H1 (cell line): ENCODE measurements at regions not wholly inside any gene's neighbourhood (a gene's known extent, or its start where the extent isn't known, plus 50 kb on each side); places are given as distances from the start of the nearest gene placed in this dataset.

Experiments
- CHD2 ChIP-seq: IDR thresholded peaks from 2 replicates; pipeline ENCODE4 v1.6.1; 2012; ENCODE audit warnings: low read length, improper control_type of control experiment
- CREB1 ChIP-seq: IDR thresholded peaks from 2 replicates; pipeline ENCODE4 v1.6.1; 2012; ENCODE audit warnings: inconsistent platforms
- CTCF ChIP-seq, 3 experiments: IDR thresholded peaks; 1 replicate in 2 of 3; 2 replicates in 1 of 3; pipeline versions ENCODE4 v1.5.1 to v1.6.1; 2011; ENCODE audit warnings: low read length in 3 of 3, mild to moderate bottlenecking in 3 of 3, inconsistent platforms in 2 of 3, low read depth in 1 of 3, moderate library complexity in 1 of 3; ENCODE audit not compliant: insufficient read depth in 1 of 3; ENCODE audit errors: control extremely low read depth in 1 of 3
- EP300 ChIP-seq, 2 experiments: IDR thresholded peaks; 1 replicate in 1 of 2; 2 replicates in 1 of 2; pipeline ENCODE4 v1.6.1; 2011 to 2012; ENCODE audit warnings: low read depth in 2 of 2, low read length in 2 of 2, mild to moderate bottlenecking in 2 of 2, borderline replicate concordance in 1 of 2, inconsistent platforms in 1 of 2, moderate library complexity in 1 of 2
- EZH2 ChIP-seq: fragments of 200-600 bp; sonication (generic); IDR thresholded peaks from 2 replicates; pipeline ENCODE4 v1.7.1; 2012; ENCODE audit warnings: low read depth, mild to moderate bottlenecking, moderate library complexity, low read length, inconsistent platforms; ENCODE audit not compliant: severe bottlenecking
- JUN ChIP-seq: IDR thresholded peaks from 2 replicates; pipeline ENCODE4 v1.6.1; 2011; ENCODE audit warnings: low read depth, mild to moderate bottlenecking, improper control_type of control experiment, low read length
- MAFK ChIP-seq: IDR thresholded peaks from 2 replicates; pipeline ENCODE4 v1.6.1; 2012; ENCODE audit warnings: low read depth, mild to moderate bottlenecking, improper control_type of control experiment, low read length
- MAX ChIP-seq: IDR thresholded peaks from 2 replicates; pipeline ENCODE4 v1.6.1; 2012; ENCODE audit warnings: inconsistent platforms
- POLR2A ChIP-seq, 2 experiments: IDR thresholded peaks; 1 replicate in 1 of 2; 2 replicates in 1 of 2; pipeline ENCODE4 v1.6.1; 2011; ENCODE audit warnings: low read depth in 2 of 2, low read length in 2 of 2, mild to moderate bottlenecking in 2 of 2; ENCODE audit errors: control extremely low read depth in 1 of 2
- RAD21 ChIP-seq, 2 experiments: IDR thresholded peaks in 1 of 2; conservative IDR thresholded peaks in 1 of 2; 2 replicates each; pipeline ENCODE4 v1.6.1; 2011; ENCODE audit warnings: low read depth in 2 of 2, low read length in 2 of 2, improper control_type of control experiment in 1 of 2, inconsistent platforms in 1 of 2, mild to moderate bottlenecking in 1 of 2, moderate library complexity in 1 of 2
- SRF ChIP-seq: IDR thresholded peaks from 2 replicates; pipeline ENCODE4 v1.6.1; 2011; ENCODE audit warnings: mild to moderate bottlenecking, low read depth, low read length, moderate library complexity
- TAF1 ChIP-seq: IDR thresholded peaks from 2 replicates; pipeline ENCODE4 v1.6.1; 2011; ENCODE audit warnings: mild to moderate bottlenecking, low read depth, low read length
- ZNF274 ChIP-seq: IDR thresholded peaks from 2 replicates; pipeline ENCODE4 v1.7.0; 2012; ENCODE audit warnings: low read length, borderline replicate concordance; ENCODE audit errors: extremely low read depth

GRCh38 chr3:6612034-6612616 is 248.8 kb upstream of the GRM7 start:
- no peak for TF ChIP-seq EP300 (IDR thresholded peaks at IDR 0.05; ENCODE audit: borderline replicate concordance in 1 of 2, low read depth in 2 of 2, low read length in 2 of 2)
- no peak for TF ChIP-seq CTCF (IDR thresholded peaks at IDR 0.05; ENCODE audit: control extremely low read depth in 1 of 3, insufficient read depth in 1 of 3, low read depth in 1 of 3, low read length in 3 of 3)
- TF ChIP-seq RAD21 (IDR thresholded peaks at IDR 0.05 in 1 of 2, conservative IDR thresholded peaks at IDR 0.05 in 1 of 2; ENCODE audit: low read depth in 2 of 2, low read length in 2 of 2) = no peak
- TF ChIP-seq POLR2A (IDR thresholded peaks at IDR 0.05; ENCODE audit: control extremely low read depth in 1 of 2, low read depth in 2 of 2, low read length in 2 of 2) = no peak
- TF ChIP-seq MAX = no peak
- TF ChIP-seq EZH2 = no peak
- no peak for TF ChIP-seq TAF1
- TF ChIP-seq JUN = no peak
- TF ChIP-seq SRF = no peak
- no peak for TF ChIP-seq ZNF274
- no peak for TF ChIP-seq CHD2
- no peak for TF ChIP-seq CREB1
- TF ChIP-seq MAFK = no peak
